Right lung (tissue), 2 donors: ENCODE measurements at regions not wholly inside any gene's neighbourhood (a gene's known extent, or its start where the extent isn't known, plus 50 kb on each side); places are given as distances from the start of the nearest gene placed in this dataset.

Experiments used
- DNase-seq, 2 donors: peaks; one replicate each; pipeline ENCODE4 v3.0.0-alpha.2; 2013

- no peak for DNase-seq
Measured at GRCh38 chr3:18675197-18675596, 250.1 kb upstream of the SATB1 start.

DNA sequence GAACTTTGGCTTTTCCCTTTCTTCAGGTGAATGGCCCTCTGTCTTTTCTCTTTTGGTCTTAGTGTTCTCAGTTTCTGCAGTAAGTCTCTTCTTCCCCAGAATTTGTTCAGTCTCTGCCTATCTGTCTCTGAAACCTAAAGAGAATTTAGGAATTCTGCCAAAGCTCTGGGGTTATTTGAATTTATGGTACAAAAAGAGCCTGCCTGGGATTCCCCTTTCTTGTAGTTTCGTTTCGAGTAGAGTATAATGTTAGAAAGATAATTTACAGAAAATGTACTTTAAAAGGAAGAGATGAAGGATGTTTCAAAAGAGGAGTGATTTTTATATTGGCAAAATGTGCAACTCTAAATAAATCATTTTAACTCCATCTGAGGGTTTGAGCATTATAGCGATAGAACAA is 247.4 kb upstream of the SATB1 start:
- no peak for DNase-seq

GRCh38 chr3:18670759-18671158 is 245.6 kb upstream of the SATB1 start:
- no peak for DNase-seq

- no peak for DNase-seq
Measured at GRCh38 chr3:18669374-18669773, 244.2 kb upstream of the SATB1 start.

GRCh38 chr3:18667552-18667951 is 242.4 kb upstream of the SATB1 start:
- DNase-seq, result no peak

GRCh38 chr3:18666655-18667054 is 241.5 kb upstream of the SATB1 start:
- DNase-seq, result no peak

DNA sequence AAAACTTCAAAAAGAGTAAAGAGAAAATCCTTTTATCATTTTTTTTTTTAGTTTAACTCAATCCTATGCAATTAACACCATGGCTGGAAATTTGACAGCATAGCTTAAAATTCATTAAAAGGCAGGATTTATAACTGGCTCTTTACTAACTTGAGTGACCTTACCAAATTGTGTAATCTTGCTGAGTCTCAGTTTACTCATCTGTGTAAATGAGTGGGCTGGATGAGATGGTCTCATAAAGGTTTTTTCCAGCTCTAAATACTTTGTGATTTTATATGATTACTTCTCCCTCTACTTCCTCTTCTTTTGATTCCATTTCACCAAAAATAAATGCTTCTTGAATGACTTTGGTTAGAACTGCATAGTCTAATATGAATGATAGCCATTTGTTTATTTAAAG is 234.9 kb upstream of the SATB1 start:
- no peak for DNase-seq

DNA sequence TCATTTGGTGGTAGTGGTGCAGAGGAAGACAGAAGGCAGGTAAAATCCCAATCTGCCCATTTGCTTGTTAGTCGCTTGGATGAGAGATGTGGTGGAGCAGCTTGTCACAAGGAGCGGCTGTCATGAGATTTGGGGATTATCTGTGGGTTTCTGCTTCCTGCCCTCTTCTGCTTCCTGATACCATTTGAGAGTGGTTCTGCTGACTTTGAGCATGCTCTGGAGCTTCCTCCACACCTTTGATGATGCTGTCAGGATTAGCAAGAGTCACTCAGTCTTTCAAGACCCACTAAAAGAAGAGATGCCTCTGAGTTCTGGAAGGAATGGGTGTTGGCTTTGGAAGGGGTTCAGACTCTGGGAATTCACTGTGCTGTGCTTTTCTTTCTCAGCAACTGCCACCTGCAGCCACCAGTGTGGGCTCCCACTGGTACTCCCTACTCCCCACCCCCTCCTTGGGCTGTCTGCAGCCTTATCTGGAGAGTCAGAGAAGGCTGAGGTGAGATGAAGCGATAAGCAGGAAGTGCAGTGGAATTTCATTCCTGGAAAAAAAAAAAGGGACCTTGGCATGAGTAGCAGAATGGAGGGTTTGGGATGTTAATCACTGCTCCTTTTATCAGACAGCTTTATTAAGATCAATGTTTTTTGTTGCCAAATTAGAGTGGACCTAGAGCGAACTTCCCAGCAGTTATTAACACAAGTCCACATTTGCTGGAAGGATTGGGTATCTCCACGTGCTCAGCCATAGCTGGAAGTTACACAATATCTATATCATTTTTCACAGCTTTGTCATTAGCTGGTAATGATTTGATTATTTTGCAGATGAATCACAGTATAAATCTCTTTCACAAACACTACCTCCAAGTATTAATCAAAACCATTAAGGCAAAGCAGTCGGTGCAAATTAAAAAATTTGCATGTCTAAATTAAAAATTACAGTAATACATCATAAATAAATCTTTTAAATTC is 233.0 kb upstream of the SATB1 start:
- no peak for DNase-seq

- no peak for DNase-seq
Measured at GRCh38 chr3:18656866-18657265, 231.7 kb upstream of the SATB1 start.

- no peak for DNase-seq
Measured at GRCh38 chr3:18656410-18656809, 231.3 kb upstream of the SATB1 start.

- no peak for DNase-seq
Measured at GRCh38 chr3:18655827-18656226, 230.7 kb upstream of the SATB1 start.

DNA sequence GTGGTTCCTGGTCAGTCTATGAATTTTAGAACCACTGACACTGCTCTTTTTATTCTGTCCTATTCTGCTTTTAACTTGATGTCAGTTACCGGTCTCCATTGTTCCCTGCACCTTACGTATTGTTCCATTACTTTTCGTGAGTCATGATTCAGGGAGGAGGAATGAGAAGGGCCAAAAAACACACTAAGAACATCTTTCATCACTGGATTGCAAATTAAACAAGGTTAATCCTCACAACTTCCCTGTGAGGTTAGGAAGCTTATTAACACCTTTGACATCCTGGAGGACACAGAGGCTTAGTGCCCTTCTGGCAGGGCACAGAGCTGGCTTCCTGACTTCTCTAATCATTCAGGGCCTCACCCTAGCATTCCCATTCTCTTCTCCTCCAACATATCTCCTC is 227.6 kb upstream of the SATB1 start:
- no peak for DNase-seq

DNA sequence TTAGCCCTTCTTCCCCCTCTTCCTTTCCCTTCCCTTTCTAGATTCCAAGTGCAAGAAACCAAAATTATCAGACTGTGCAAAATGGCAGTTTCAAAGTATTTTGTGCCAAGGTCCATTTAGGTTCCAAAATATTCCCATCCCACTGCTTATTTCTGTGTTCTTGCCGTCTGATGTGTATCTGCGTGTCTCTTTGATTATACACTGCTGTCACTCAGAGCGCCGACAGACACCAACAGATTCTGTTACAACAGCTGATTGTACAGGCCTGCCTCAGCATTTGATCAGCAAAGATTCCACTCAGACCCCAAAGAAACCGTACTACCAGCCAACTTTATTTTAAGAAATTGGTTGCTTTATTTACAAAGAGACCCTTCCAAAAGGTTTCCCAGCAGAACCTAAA is 225.6 kb upstream of the SATB1 start:
- DNase-seq, result no peak

- no peak for DNase-seq
Measured at GRCh38 chr3:18649666-18650363, 224.7 kb upstream of the SATB1 start.

DNA sequence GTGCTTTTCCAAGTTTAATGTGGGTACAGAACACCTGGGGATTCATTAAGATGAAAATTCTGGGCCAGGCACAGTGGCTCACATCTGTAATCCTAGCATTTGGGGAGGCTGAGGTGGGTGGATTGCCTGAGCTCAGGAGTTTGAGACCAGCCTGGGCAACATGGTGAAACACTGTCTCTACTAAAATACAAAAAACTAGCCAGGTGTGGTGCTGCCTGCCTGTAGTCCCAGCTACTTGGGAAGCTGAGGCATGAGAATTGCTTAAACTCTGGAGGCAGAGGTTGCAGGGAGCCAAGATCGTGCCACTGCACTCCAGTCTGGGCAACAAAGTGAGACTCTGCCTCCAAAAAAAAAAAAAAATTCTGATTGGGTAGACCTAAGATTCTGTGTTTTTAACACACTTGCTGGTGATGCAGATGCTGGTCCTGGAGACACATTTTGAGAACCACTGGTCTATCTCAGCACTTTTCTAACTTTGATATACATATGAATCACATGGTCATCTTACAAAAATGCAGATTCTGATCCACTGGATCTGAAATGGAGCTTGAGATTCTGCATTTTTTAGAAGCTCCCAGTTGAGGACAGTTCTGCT is 223.8 kb upstream of the SATB1 start:
- DNase-seq, result no peak

DNA sequence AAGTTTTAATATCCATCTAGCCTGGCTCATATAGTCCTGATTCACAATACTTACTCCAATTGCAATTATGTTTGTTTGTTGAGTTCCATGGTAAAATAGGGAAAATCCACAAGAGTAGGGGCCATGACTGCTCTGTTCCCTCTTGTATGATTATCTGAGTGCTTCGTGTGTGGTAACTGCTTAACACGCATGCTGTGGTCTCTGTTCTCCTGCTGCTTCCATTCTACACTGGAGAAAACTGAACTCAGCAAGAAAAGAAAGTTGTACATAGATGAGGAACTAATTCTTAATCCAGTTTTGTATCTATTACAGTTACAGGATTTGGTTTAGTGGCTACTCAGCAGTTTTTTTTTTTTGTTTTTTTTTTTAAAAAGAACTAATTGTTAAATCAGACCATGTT is 223.0 kb upstream of the SATB1 start:
- DNase-seq, result no peak

- no peak for DNase-seq
Measured at GRCh38 chr3:18645619-18646018, 220.5 kb upstream of the SATB1 start.

DNA sequence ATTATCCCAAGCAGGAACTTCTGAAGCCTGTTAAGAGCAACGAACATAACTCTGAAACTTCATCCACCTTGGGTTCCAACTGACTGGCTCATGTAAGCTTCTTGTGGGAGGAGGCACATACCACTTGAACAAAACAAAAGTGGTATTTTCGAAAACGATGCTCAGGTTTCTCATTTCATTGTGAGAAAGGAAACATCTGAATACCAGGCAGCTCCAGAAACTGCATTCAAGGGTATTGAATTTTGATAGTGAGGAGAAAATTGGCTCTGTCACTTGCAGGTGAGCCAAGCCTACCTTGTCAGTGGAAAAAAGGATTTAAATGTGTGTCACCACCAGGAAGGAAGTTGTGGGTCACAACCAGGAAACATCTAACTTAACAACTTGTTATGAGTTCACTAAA is 218.1 kb upstream of the SATB1 start:
- DNase-seq, result no peak

- DNase-seq, result no peak
Measured at GRCh38 chr3:18641916-18642315, 216.8 kb upstream of the SATB1 start.

DNA sequence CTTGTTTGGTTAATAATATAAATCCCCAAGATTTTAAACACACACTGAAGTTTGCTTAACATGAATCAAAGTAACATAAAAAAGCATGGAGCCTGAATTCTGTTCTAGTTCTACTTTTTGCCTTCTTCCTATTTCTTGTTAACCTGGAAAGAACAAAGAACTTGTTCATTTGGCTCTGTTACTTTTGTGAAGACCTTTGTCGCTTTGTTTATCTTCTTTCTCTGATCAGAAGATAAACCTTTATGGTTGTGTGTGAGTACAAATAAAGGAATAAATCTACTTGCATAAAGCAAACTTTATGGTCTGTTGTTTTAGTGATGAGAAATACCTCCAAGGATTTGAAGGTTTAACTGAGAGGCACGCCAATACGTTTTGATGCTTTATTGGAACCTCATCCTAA is 210.1 kb upstream of the SATB1 start:
- no peak for DNase-seq

DNA sequence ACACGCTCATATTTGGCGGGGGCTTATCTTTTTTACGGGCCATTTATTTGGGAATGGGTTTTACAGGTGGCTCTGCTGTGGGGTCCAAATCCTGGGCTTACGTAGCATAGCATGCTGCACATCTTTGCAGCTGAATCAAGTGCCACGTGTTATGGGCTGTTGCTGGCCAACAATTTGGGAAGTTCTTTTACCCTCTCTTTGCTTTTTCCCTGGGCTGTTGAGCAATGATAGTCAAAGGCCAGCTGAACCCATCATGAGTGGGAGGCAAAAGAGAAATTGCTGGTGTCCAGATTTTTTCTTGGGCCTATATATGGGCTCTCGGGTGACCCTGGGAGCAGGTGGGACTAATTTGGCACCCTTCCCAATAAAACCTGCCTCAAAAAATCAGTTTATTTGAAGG is 209.3 kb upstream of the SATB1 start:
- DNase-seq, result no peak

DNA sequence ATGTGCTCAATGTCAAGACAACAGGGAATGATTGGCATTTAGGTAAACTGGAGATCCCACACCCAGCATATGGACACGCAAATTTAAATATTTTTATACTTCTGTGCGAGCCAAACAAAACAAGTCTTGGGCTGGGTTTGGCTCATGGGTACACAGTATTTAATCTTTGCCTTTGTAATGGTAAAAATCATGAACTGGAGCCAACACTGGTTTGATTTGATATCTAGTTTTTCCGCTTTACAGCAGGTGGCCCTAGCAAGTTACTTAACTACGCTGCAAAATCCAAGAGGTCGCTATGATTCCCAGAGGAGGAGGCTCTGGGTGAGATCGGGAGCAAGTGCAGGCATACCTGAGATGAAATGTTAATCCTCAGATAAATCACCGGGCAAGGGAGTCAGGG is 207.9 kb upstream of the SATB1 start:
- no peak for DNase-seq

- no peak for DNase-seq
Measured at GRCh38 chr3:18630295-18630694, 205.2 kb upstream of the SATB1 start.
